Karpas-422 (cell line): ENCODE measurements at regions not wholly inside any gene's neighbourhood (a gene's known extent, or its start where the extent isn't known, plus 50 kb on each side); places are given as distances from the start of the nearest gene placed in this dataset.
"Not testable (repeated sequence)": the region's sequence is repeated elsewhere in the genome, so short reads cannot be mapped to it uniquely, and the experiment has no call there.

ENCODE experiments used
- DNase-seq: peaks from one replicate; pipeline ENCODE4 v3.0.0-alpha.2; 2015
- H2AFZ ChIP-seq: fragments of 200-600 bp; sonication (generic); 2 replicates; pipeline ENCODE4 v1.6.1; 2014; ENCODE audit warnings: antibody characterized with exemption, low read length, mixed read lengths
- H3K27ac ChIP-seq: fragments of 200-600 bp; sonication (generic); 2 replicates; pipeline ENCODE4 v1.5.1; 2014; ENCODE audit warnings: mild to moderate bottlenecking, low read length, moderate library complexity
- H3K27me3 ChIP-seq: fragments of 200-600 bp; sonication (generic); 2 replicates; pipeline ENCODE4 v1.6.1; 2014; ENCODE audit warnings: low read length, mixed read lengths
- H3K36me3 ChIP-seq: fragments of 200-600 bp; sonication (generic); 2 replicates; pipeline ENCODE4 v1.6.1; 2014; ENCODE audit warnings: low read length, mixed read lengths; ENCODE audit not compliant: insufficient read depth
- H3K4me1 ChIP-seq: fragments of 200-600 bp; sonication (generic); 2 replicates; pipeline ENCODE4 v1.6.1; 2014; ENCODE audit warnings: mild to moderate bottlenecking, low read length, mixed read lengths
- H3K4me2 ChIP-seq: fragments of 200-600 bp; sonication (generic); 2 replicates; pipeline ENCODE4 v1.6.1; 2014; ENCODE audit warnings: low read length, low read depth, mild to moderate bottlenecking; ENCODE audit not compliant: poor library complexity, severe bottlenecking
- H3K4me3 ChIP-seq: fragments of 200-600 bp; sonication (generic); 2 replicates; pipeline ENCODE4 v1.5.1; 2014; ENCODE audit warnings: mild to moderate bottlenecking, antibody characterized with exemption, low read length, mixed read lengths
- H3K79me2 ChIP-seq: fragments of 200-600 bp; sonication (generic); 2 replicates; pipeline ENCODE4 v1.6.1; 2014; ENCODE audit warnings: mild to moderate bottlenecking, low read length, mixed read lengths
- H3K9ac ChIP-seq: fragments of 200-600 bp; sonication (generic); 2 replicates; pipeline ENCODE4 v1.6.0; 2014; ENCODE audit warnings: low read length
- H3K9me2 ChIP-seq: fragments of 200-600 bp; sonication (generic), shearing (Covaris generic); replicated peaks from 2 replicates; pipeline ENCODE4 v1.6.0; 2014; ENCODE audit warnings: mild to moderate bottlenecking, low read length, moderate library complexity; ENCODE audit not compliant: insufficient read depth
- H3K9me3 ChIP-seq: fragments of 300-700, 200-600 bp; sonication (generic); 2 replicates; pipeline ENCODE4 v1.6.1; 2014; ENCODE audit warnings: low read length, mixed read lengths
- H4K20me1 ChIP-seq: fragments of 200-600 bp; sonication (generic); 2 replicates; pipeline ENCODE4 v1.6.1; 2014; ENCODE audit warnings: mild to moderate bottlenecking, antibody characterized with exemption, low read length, low read depth; ENCODE audit not compliant: insufficient read depth

GRCh38 chr9:91512235-91512634 lies 88.6 kb upstream of the NFIL3 start:
- not testable (repeated sequence) for H2AFZ ChIP-seq, H3K4me2 ChIP-seq, DNase-seq, H3K9me2 ChIP-seq, H3K36me3 ChIP-seq, H3K9me3 ChIP-seq, H3K79me2 ChIP-seq, H3K27ac ChIP-seq, H3K4me3 ChIP-seq, H3K9ac ChIP-seq, H3K4me1 ChIP-seq, H3K27me3 ChIP-seq, H4K20me1 ChIP-seq

- Histone ChIP-seq H3K36me3 (no peaks in the 10 kb centered on the region), H3K4me1 (no peaks in the 10 kb centered on the region), H3K4me3 (no peak overlapping the region), H2AFZ (no peak overlapping the region), H3K9me2 (no peaks in the 10 kb centered on the region), H3K79me2 (no peaks in the 10 kb centered on the region), H3K27me3 (no peaks in the 10 kb centered on the region), H3K9ac (no peak overlapping the region), H3K9me3 (no peaks in the 10 kb centered on the region), H3K27ac (no peak overlapping the region), H4K20me1 (no peaks in the 10 kb centered on the region), H3K4me2 (no peak overlapping the region)
- no peak for DNase-seq
Measured at GRCh38 chr9:91503673-91504081, 80.0 kb upstream of the NFIL3 start.

GRCh38 chr9:91502913-91503672 lies 79.5 kb upstream of the NFIL3 start:
- Histone ChIP-seq H3K9me2 (no peaks in the 10 kb centered on the region), H3K79me2 (no peaks in the 10 kb centered on the region), H3K9ac (no peak overlapping the region), H3K36me3 (no peaks in the 10 kb centered on the region), H3K4me3 (no peak overlapping the region), H2AFZ (no peak overlapping the region), H3K9me3 (no peaks in the 10 kb centered on the region), H3K4me1 (no peaks in the 10 kb centered on the region), H4K20me1 (no peaks in the 10 kb centered on the region), H3K27ac (no peak overlapping the region), H3K27me3 (no peaks in the 10 kb centered on the region), H3K4me2 (no peak overlapping the region)
- DNase-seq, result no peak

- no peak for DNase-seq
- Histone ChIP-seq H3K36me3 (no peaks in the 10 kb centered on the region), H3K9ac (no peak overlapping the region), H3K9me2 (no peaks in the 10 kb centered on the region), H4K20me1 (no peaks in the 10 kb centered on the region), H3K9me3 (no peaks in the 10 kb centered on the region), H3K4me1 (no peaks in the 10 kb centered on the region), H3K27ac (no peak overlapping the region), H2AFZ (no peak overlapping the region), H3K27me3 (no peaks in the 10 kb centered on the region), H3K4me3 (no peak overlapping the region), H3K79me2 (no peaks in the 10 kb centered on the region), H3K4me2 (no peak overlapping the region)
Measured at GRCh38 chr9:91502475-91502874, 78.8 kb upstream of the NFIL3 start.

- H3K27ac ChIP-seq, result no peak overlapping the region
- H3K27me3 ChIP-seq, result no peaks in the 10 kb centered on the region
- H2AFZ ChIP-seq, result no peak overlapping the region
- no peaks in the 10 kb centered on the region for H3K9me2 ChIP-seq
- H3K79me2 ChIP-seq, result no peaks in the 10 kb centered on the region
- H3K9me3 ChIP-seq, result no peaks in the 10 kb centered on the region
- H4K20me1 ChIP-seq, result no peaks in the 10 kb centered on the region
- no peak overlapping the region for H3K9ac ChIP-seq
- no peak overlapping the region for H3K4me3 ChIP-seq
- no peak for DNase-seq
- H3K36me3 ChIP-seq, result no peaks in the 10 kb centered on the region
- H3K4me2 ChIP-seq, result no peak overlapping the region
- no peaks in the 10 kb centered on the region for H3K4me1 ChIP-seq
Measured at GRCh38 chr9:91500509-91501014, 76.9 kb upstream of the NFIL3 start.

- Histone ChIP-seq H3K4me3 (no peak overlapping the region), H4K20me1 (no peaks in the 10 kb centered on the region), H3K27ac (no peak overlapping the region), H3K4me2 (no peak overlapping the region), H3K36me3 (no peaks in the 10 kb centered on the region), H3K27me3 (no peaks in the 10 kb centered on the region), H3K79me2 (no peaks in the 10 kb centered on the region), H2AFZ (no peak overlapping the region), H3K4me1 (peaks cover 5% of the 10 kb centered on the region; the same call in 1 of the 2 replicates), H3K9ac (no peak overlapping the region), H3K9me2 (no peaks in the 10 kb centered on the region), H3K9me3 (peaks cover 3% of the 10 kb centered on the region; the same call in 1 of the 2 replicates)
- DNase-seq, result no peak
Measured at GRCh38 chr9:91496351-91496750, 72.7 kb upstream of the NFIL3 start.

- Histone ChIP-seq H3K36me3 (no peaks in the 10 kb centered on the region), H3K27ac (no peak overlapping the region), H3K9me3 (peaks cover 3% of the 10 kb centered on the region; the same call in 1 of the 2 replicates), H3K9me2 (no peaks in the 10 kb centered on the region), H3K4me1 (peaks cover 5% of the 10 kb centered on the region; the same call in 1 of the 2 replicates), H3K4me3 (no peak overlapping the region), H3K4me2 (no peak overlapping the region), H4K20me1 (no peaks in the 10 kb centered on the region), H3K79me2 (no peaks in the 10 kb centered on the region), H2AFZ (no peak overlapping the region), H3K9ac (no peak overlapping the region), H3K27me3 (no peaks in the 10 kb centered on the region)
- DNase-seq, result no peak
Measured at GRCh38 chr9:91495450-91495849, 71.8 kb upstream of the NFIL3 start.

- H3K4me3 ChIP-seq, result no peak overlapping the region
- H3K27me3 ChIP-seq, result no peaks in the 10 kb centered on the region
- H3K36me3 ChIP-seq, result no peaks in the 10 kb centered on the region
- H3K4me2 ChIP-seq, result no peak overlapping the region
- no peaks in the 10 kb centered on the region for H3K79me2 ChIP-seq
- H3K9me2 ChIP-seq, result no peaks in the 10 kb centered on the region
- H4K20me1 ChIP-seq, result no peaks in the 10 kb centered on the region
- H3K27ac ChIP-seq, result no peak overlapping the region
- H3K9me3 ChIP-seq, result peaks cover 3% of the 10 kb centered on the region; the same call in 1 of the 2 replicates
- no peak for DNase-seq
- no peak overlapping the region for H2AFZ ChIP-seq
- no peak overlapping the region for H3K9ac ChIP-seq
- peaks cover 5% of the 10 kb centered on the region; the same call in 1 of the 2 replicates for H3K4me1 ChIP-seq
Measured at GRCh38 chr9:91494751-91495150, 71.1 kb upstream of the NFIL3 start.
